ENCODE measurements at regions not wholly inside any gene's neighbourhood (a gene's known extent, or its start where the extent isn't known, plus 50 kb on each side); places are given as distances from the start of the nearest gene placed in this dataset.
"Not testable (repeated sequence)": the region's sequence is repeated elsewhere in the genome, so short reads cannot be mapped to it uniquely, and the experiment has no call there.

- DNase-seq (ENCODE audit: low spot score): no peak
- intact Hi-C loops (cut with DNase I): no loop called here
These were observed 582.7 kb downstream of the PTPRC start for GRCh38 chr1:199221371-199222150.

- intact Hi-C loops (cut with DNase I): no loop called here
- no peak for DNase-seq (ENCODE audit: low spot score)
These were observed 585.1 kb downstream of the PTPRC start for GRCh38 chr1:199223936-199224335.

- intact Hi-C loops (cut with DNase I): no loop called here
- no peak for DNase-seq (ENCODE audit: low spot score)
These were observed 587.3 kb downstream of the PTPRC start for GRCh38 chr1:199226163-199226562.

GRCh38 chr1:199242147-199242546 is 603.3 kb downstream of the PTPRC start:
- intact Hi-C loops (cut with DNase I): loop anchor here in 1 of 2 donors (5.0 kb wide), 1 partner anchor 335 kb away; no protein-coding TSS in a partner anchor

GRCh38 chr1:199242601-199243000 is 603.8 kb downstream of the PTPRC start:
- intact Hi-C loops (cut with DNase I): loop anchor here in 1 of 2 donors (5.0 kb wide), 1 partner anchor 335 kb away; no protein-coding TSS in a partner anchor

More at GRCh38 chr1:199242147-199242546, 603.3 kb downstream of the PTPRC start:
- DNase-seq (ENCODE audit: low spot score): no peak

GRCh38 chr1:199243423-199244061 is 604.7 kb downstream of the PTPRC start:
- DNase-seq (ENCODE audit: low spot score): peak; percentile 73
- intact Hi-C loops (cut with DNase I): loop anchor here in 1 of 2 donors (5.0 kb wide), 1 partner anchor 334 kb away; no protein-coding TSS in a partner anchor

More at GRCh38 chr1:199242601-199243000, 603.8 kb downstream of the PTPRC start:
- DNase-seq (ENCODE audit: low spot score): no peak

GRCh38 chr1:199245946-199246345 is 607.1 kb downstream of the PTPRC start:
- DNase-seq (ENCODE audit: low spot score): no peak
- intact Hi-C loops (cut with DNase I): no loop called here

- intact Hi-C loops (cut with DNase I): no loop called here
- no peak for DNase-seq (ENCODE audit: low spot score)
These were observed 607.9 kb downstream of the PTPRC start for GRCh38 chr1:199246716-199247115.

- intact Hi-C loops (cut with DNase I): no loop called here
- no peak for DNase-seq (ENCODE audit: low spot score)
These were observed 609.1 kb downstream of the PTPRC start for GRCh38 chr1:199247891-199248290.

- intact Hi-C loops (cut with DNase I); DNase-seq (ENCODE audit: low spot score): not testable (repeated sequence)
These were observed 615.2 kb downstream of the PTPRC start for GRCh38 chr1:199254040-199254439.

- no peak for DNase-seq (ENCODE audit: low spot score)
- intact Hi-C loops (cut with DNase I): no loop called here
These were observed 622.5 kb downstream of the PTPRC start for GRCh38 chr1:199261328-199261727.

GRCh38 chr1:199264283-199264682 is 625.4 kb downstream of the PTPRC start:
- DNase-seq (ENCODE audit: low spot score): no peak
- intact Hi-C loops (cut with DNase I): no loop called here

- intact Hi-C loops (cut with DNase I): no loop called here
- DNase-seq (ENCODE audit: low spot score): no peak
These were observed 626.1 kb downstream of the PTPRC start for GRCh38 chr1:199264911-199265310.

GRCh38 chr1:199265319-199265718 is 626.5 kb downstream of the PTPRC start:
- DNase-seq (ENCODE audit: low spot score): no peak
- intact Hi-C loops (cut with DNase I): no loop called here

GRCh38 chr1:199269241-199269640 is 630.4 kb downstream of the PTPRC start:
- no peak for DNase-seq (ENCODE audit: low spot score)
- intact Hi-C loops (cut with DNase I): no loop called here

GRCh38 chr1:199272139-199272544 is 633.3 kb downstream of the PTPRC start:
- DNase-seq (ENCODE audit: low spot score): no peak
- intact Hi-C loops (cut with DNase I): no loop called here

- intact Hi-C loops (cut with DNase I): no loop called here
- peak; percentile 82 for DNase-seq (ENCODE audit: low spot score)
These were observed 633.8 kb downstream of the PTPRC start for GRCh38 chr1:199272628-199273086.

GRCh38 chr1:199273837-199274379 is 635.1 kb downstream of the PTPRC start:
- no peak for DNase-seq (ENCODE audit: low spot score)
- intact Hi-C loops (cut with DNase I): no loop called here

- DNase-seq (ENCODE audit: low spot score): no peak
- intact Hi-C loops (cut with DNase I): no loop called here
These were observed 640.2 kb downstream of the PTPRC start for GRCh38 chr1:199279067-199279466.

Data from posterior vena cava (tissue), 2 donors.